ENCODE measurements at regions not wholly inside any gene's neighbourhood (a gene's known extent, or its start where the extent isn't known, plus 50 kb on each side); places are given as distances from the start of the nearest gene placed in this dataset.

GRCh38 chr16:86107215-86107825, 208.4 kb downstream of the IRF8 start:
- H3K27ac ChIP-seq: no peak overlapping the region
- intact Hi-C loops (cut with DNase I): no loop called here

GRCh38 chr16:86108062-86108461, 209.1 kb downstream of the IRF8 start:
- peaks cover 0 to 45% (median 12%) of the 10 kb centered on the region in 7 donors for H3K27me3 ChIP-seq
- no peak for DNase-seq
- WGBS, 2 donors: 98% methylated on average over 3 of the region's 3 CpGs
- intact Hi-C loops (cut with DNase I): no loop called here
- no peaks in the 10 kb centered on the region for H3K36me3 ChIP-seq
- H3K4me1 ChIP-seq: no peaks in the 10 kb centered on the region
- ATAC-seq: no peak
- TF ChIP-seq, protein P1, sequence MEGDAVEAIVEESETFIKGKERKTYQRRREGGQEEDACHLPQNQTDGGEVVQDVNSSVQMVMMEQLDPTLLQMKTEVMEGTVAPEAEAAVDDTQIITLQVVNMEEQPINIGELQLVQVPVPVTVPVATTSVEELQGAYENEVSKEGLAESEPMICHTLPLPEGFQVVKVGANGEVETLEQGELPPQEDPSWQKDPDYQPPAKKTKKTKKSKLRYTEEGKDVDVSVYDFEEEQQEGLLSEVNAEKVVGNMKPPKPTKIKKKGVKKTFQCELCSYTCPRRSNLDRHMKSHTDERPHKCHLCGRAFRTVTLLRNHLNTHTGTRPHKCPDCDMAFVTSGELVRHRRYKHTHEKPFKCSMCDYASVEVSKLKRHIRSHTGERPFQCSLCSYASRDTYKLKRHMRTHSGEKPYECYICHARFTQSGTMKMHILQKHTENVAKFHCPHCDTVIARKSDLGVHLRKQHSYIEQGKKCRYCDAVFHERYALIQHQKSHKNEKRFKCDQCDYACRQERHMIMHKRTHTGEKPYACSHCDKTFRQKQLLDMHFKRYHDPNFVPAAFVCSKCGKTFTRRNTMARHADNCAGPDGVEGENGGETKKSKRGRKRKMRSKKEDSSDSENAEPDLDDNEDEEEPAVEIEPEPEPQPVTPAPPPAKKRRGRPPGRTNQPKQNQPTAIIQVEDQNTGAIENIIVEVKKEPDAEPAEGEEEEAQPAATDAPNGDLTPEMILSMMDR (IDR thresholded peaks at IDR 0.05): no peak
- no peak overlapping the region for H3K4me3 ChIP-seq
- H3K9me3 ChIP-seq: peaks cover 0 to 13% (median 0%) of the 10 kb centered on the region in 11 donors
- no peak overlapping the region for H3K27ac ChIP-seq

More at GRCh38 chr16:86107215-86107825, 208.4 kb downstream of the IRF8 start:
- TF ChIP-seq, protein P1 (IDR thresholded peaks at IDR 0.05): no peak
- peaks cover 0 to 38% (median 6%) of the 10 kb centered on the region in 7 donors for H3K27me3 ChIP-seq
- ATAC-seq: no peak
- no peak overlapping the region for H3K4me3 ChIP-seq
- no peak for DNase-seq
- H3K9me3 ChIP-seq: peaks cover 0 to 13% (median 0%) of the 10 kb centered on the region in 11 donors
- 49 to 55% methylated on average over 19 of the region's 19 CpGs for WGBS, 2 donors
- no peaks in the 10 kb centered on the region for H3K36me3 ChIP-seq
- H3K4me1 ChIP-seq: no peaks in the 10 kb centered on the region

- WGBS, 2 donors: 78 to 84% methylated on average over 1 of the region's 1 CpG
- TF ChIP-seq, protein P1 (IDR thresholded peaks at IDR 0.05): no peak
- peaks cover 0 to 13% (median 0%) of the 10 kb centered on the region in 11 donors for H3K9me3 ChIP-seq
- intact Hi-C loops (cut with DNase I): no loop called here
- H3K27ac ChIP-seq: no peak overlapping the region
- no peaks in the 10 kb centered on the region for H3K4me1 ChIP-seq
- peaks cover 0 to 46% (median 19%) of the 10 kb centered on the region in 7 donors for H3K27me3 ChIP-seq
- no peaks in the 10 kb centered on the region for H3K36me3 ChIP-seq
- ATAC-seq (no peak), DNase-seq (no peak)
- H3K4me3 ChIP-seq: no peak overlapping the region
Measured at GRCh38 chr16:86110134-86110533, 211.2 kb downstream of the IRF8 start.

GRCh38 chr16:86110726-86111125, 211.8 kb downstream of the IRF8 start:
- Histone ChIP-seq H3K27me3 (peaks cover 0 to 47% (median 19%) of the 10 kb centered on the region in 7 donors), H3K27ac (no peak overlapping the region), H3K9me3 (peaks cover 0 to 13% (median 0%) of the 10 kb centered on the region in 11 donors), H3K4me3 (no peak overlapping the region), H3K4me1 (no peaks in the 10 kb centered on the region), H3K36me3 (no peaks in the 10 kb centered on the region)
- ATAC-seq (no peak), DNase-seq (no peak)
- intact Hi-C loops (cut with DNase I): no loop called here
- whole genome bisulfite sequencing, 2 donors: 92 to 93% methylated on average over 4 of the region's 4 CpGs
- TF ChIP-seq, protein P1 (IDR thresholded peaks at IDR 0.05): no peak

Data from heart right ventricle (tissue), 16 donors.